CD14-positive monocyte (primary cell): ENCODE measurements at regions not wholly inside any gene's neighbourhood (a gene's known extent, or its start where the extent isn't known, plus 50 kb on each side); places are given as distances from the start of the nearest gene placed in this dataset.

Experiments used
- DNase-seq, 3 donors: peaks; one replicate each; pipeline ENCODE4 v3.0.0-alpha.2; 2011 to 2022
- H2AFZ ChIP-seq: 2 replicates; pipeline ENCODE4 v1.6.0; 2012; ENCODE audit warnings: mild to moderate bottlenecking, low read depth, low read length, inconsistent platforms; ENCODE audit not compliant: insufficient read depth, poor library complexity, severe bottlenecking
- H3K27ac ChIP-seq, 2 donors: 1 replicate in 1 of 2; 2 replicates in 1 of 2; pipeline ENCODE4 v1.5.1; 2012 to 2013; ENCODE audit warnings: low read length in 2 of 2, control low read depth in 1 of 2, inconsistent platforms in 1 of 2, low read depth in 1 of 2, mild to moderate bottlenecking in 1 of 2
- H3K27me3 ChIP-seq, 2 donors: one replicate each; pipeline versions ENCODE4 v1.6.0 to v1.6.1; 2011 to 2013; ENCODE audit warnings: low read length in 2 of 2; ENCODE audit not compliant: control insufficient read depth in 2 of 2, insufficient read depth in 2 of 2
- H3K36me3 ChIP-seq, 2 donors: replicated peaks in 1 of 2; 1 replicate in 1 of 2; 2 replicates in 1 of 2; pipeline versions ENCODE4 v1.5.1 to v1.6.1; 2012 to 2013; ENCODE audit warnings: low read length in 2 of 2, control low read depth in 1 of 2, inconsistent platforms in 1 of 2, mild to moderate bottlenecking in 1 of 2; ENCODE audit not compliant: insufficient read depth in 2 of 2, control insufficient read depth in 1 of 2
- H3K4me1 ChIP-seq, 2 donors: 1 replicate in 1 of 2; 2 replicates in 1 of 2; pipeline versions ENCODE4 v1.5.1 to v1.6.1; 2012 to 2013; ENCODE audit warnings: low read length in 2 of 2, control low read depth in 1 of 2, inconsistent platforms in 1 of 2, mild to moderate bottlenecking in 1 of 2, moderate library complexity in 1 of 2; ENCODE audit not compliant: insufficient read depth in 2 of 2, control insufficient read depth in 1 of 2
- H3K4me2 ChIP-seq: replicated peaks from 2 replicates; pipeline ENCODE3; 2012; ENCODE audit warnings: low read length, moderate library complexity, mild to moderate bottlenecking; ENCODE audit not compliant: poor library complexity, severe bottlenecking; ENCODE audit errors: extremely low read depth
- H3K4me3 ChIP-seq, 3 experiments: fragments of 200-600 bp in 1 of 3; sonication (generic) in 1 of 3; replicated peaks in 1 of 3; 1 replicate in 2 of 3; 2 replicates in 1 of 3; pipeline ENCODE4 v1.5.1; 2011 to 2013; ENCODE audit warnings: low read length in 3 of 3, mild to moderate bottlenecking in 3 of 3, control low read depth in 2 of 3, low read depth in 2 of 3, inconsistent platforms in 1 of 3, moderate library complexity in 1 of 3
- H3K79me2 ChIP-seq: 2 replicates; pipeline ENCODE4 v1.6.0; 2012; ENCODE audit warnings: mild to moderate bottlenecking, control low read depth, inconsistent platforms, low read length, moderate library complexity; ENCODE audit not compliant: insufficient read depth
- H3K9ac ChIP-seq: 2 replicates; pipeline ENCODE4 v1.6.0; 2017; ENCODE audit warnings: low read length, mild to moderate bottlenecking; ENCODE audit not compliant: insufficient read depth, poor library complexity, severe bottlenecking
- H3K9me3 ChIP-seq, 2 donors: replicated peaks in 1 of 2; 1 replicate in 1 of 2; 2 replicates in 1 of 2; pipeline versions ENCODE4 v1.5.1 to v1.6.1; 2012 to 2013; ENCODE audit warnings: low read length in 2 of 2, control low read depth in 1 of 2; ENCODE audit not compliant: control insufficient read depth in 1 of 2, insufficient read depth in 1 of 2
- H4K20me1 ChIP-seq: 2 replicates; pipeline ENCODE4 v1.6.0; 2012; ENCODE audit warnings: mild to moderate bottlenecking, low read length, control low read depth, moderate library complexity; ENCODE audit not compliant: insufficient read depth
- H3K27ac Mint-ChIP-seq, 7 donors: one replicate each; pipeline ENCODE4 v1.8.0; 2020; ENCODE audit warnings: mild to moderate bottlenecking in 7 of 7, mixed read lengths in 7 of 7, moderate library complexity in 6 of 7, inconsistent platforms in 2 of 7
- H3K27me3 Mint-ChIP-seq, 3 donors: one replicate each; pipeline ENCODE4 v1.8.0; 2021 to 2022; ENCODE audit warnings: low read depth in 3 of 3, mild to moderate bottlenecking in 3 of 3, mixed read lengths in 3 of 3, moderate library complexity in 3 of 3, inconsistent platforms in 1 of 3
- H3K36me3 Mint-ChIP-seq, 2 donors: one replicate each; pipeline ENCODE4 v1.8.0; 2020; ENCODE audit warnings: mixed read lengths in 2 of 2, inconsistent platforms in 1 of 2, mild to moderate bottlenecking in 1 of 2
- H3K4me1 Mint-ChIP-seq: one replicate; pipeline ENCODE4 v1.8.0; 2020; ENCODE audit warnings: mild to moderate bottlenecking, mixed read lengths
- H3K4me3 Mint-ChIP-seq, 2 donors: one replicate each; pipeline ENCODE4 v1.8.0; 2020; ENCODE audit warnings: mild to moderate bottlenecking in 2 of 2, mixed read lengths in 2 of 2, moderate library complexity in 1 of 2
- H3K9me3 Mint-ChIP-seq, 7 donors: one replicate each; pipeline ENCODE4 v1.8.0; 2020 to 2022; ENCODE audit warnings: mixed read lengths in 7 of 7, mild to moderate bottlenecking in 6 of 7, moderate library complexity in 6 of 7, inconsistent platforms in 2 of 7
- CTCF ChIP-seq: fragments of 200-600 bp; IDR thresholded peaks from one replicate; pipeline ENCODE4 v1.8.0; 2022; ENCODE audit warnings: antibody characterized with exemption, mild to moderate bottlenecking
- WGBS: methylation state at CpG from one replicate; pipeline ENCODE4 v1.1.5; 2013; ENCODE audit warnings: missing lambda C conversion rate; ENCODE audit not compliant: insufficient coverage; 5-methylcytosine and 5-hydroxymethylcytosine counted together
- intact Hi-C, 2 donors: fragments of 100-400 bp; cut with micrococcal nuclease; formaldehyde crosslinking; loops; one replicate each; pipeline versions ENCODE4 v1.15.0 to v1.15.1; 2023

- no peak for DNase-seq
- no peak overlapping the region for H2AFZ ChIP-seq
- H3K9me3 Mint-ChIP-seq: peaks cover 0 to 19% (median 3%) of the 10 kb centered on the region in 7 donors
- no CpG with 5 or more reads among the region's 3 CpGs for WGBS
- no peak for TF ChIP-seq CTCF
- H3K4me1 ChIP-seq: no peaks in the 10 kb centered on the region
- H3K4me2 ChIP-seq: no peak overlapping the region
- H3K4me1 Mint-ChIP-seq: no peaks in the 10 kb centered on the region
- H3K27me3 Mint-ChIP-seq: no peaks in the 10 kb centered on the region
- intact Hi-C loops: no loop called here
- H3K9me3 ChIP-seq: peaks cover 13 to 14% of the 10 kb centered on the region in 2 donors
- no peak overlapping the region for H3K27ac Mint-ChIP-seq
- H3K36me3 ChIP-seq: no peaks in the 10 kb centered on the region
- no peak overlapping the region for H3K9ac ChIP-seq
- no peaks in the 10 kb centered on the region for H3K36me3 Mint-ChIP-seq
- H3K4me3 ChIP-seq: no peak overlapping the region
- H4K20me1 ChIP-seq: no peaks in the 10 kb centered on the region
- H3K79me2 ChIP-seq: no peaks in the 10 kb centered on the region
- H3K27me3 ChIP-seq: no peaks in the 10 kb centered on the region
- H3K27ac ChIP-seq: no peak overlapping the region
- H3K4me3 Mint-ChIP-seq: no peak overlapping the region
Measured at GRCh38 chr3:26012241-26012745, 222.4 kb downstream of the OXSM start.

- no peaks in the 10 kb centered on the region for H3K4me1 Mint-ChIP-seq
Measured at GRCh38 chr3:26015752-26016151, 225.9 kb downstream of the OXSM start.

More at GRCh38 chr3:26015752-26016151, 225.9 kb downstream of the OXSM start:
- H3K4me3 ChIP-seq: no peak overlapping the region
- H3K9ac ChIP-seq: no peak overlapping the region
- no peak for TF ChIP-seq CTCF
- intact Hi-C loops: no loop called here
- H2AFZ ChIP-seq: no peak overlapping the region
- H3K27me3 ChIP-seq: no peaks in the 10 kb centered on the region
- no peak overlapping the region for H3K27ac ChIP-seq
- DNase-seq: no peak
- no peak overlapping the region for H3K4me3 Mint-ChIP-seq
- no peaks in the 10 kb centered on the region for H3K36me3 ChIP-seq
- H3K4me2 ChIP-seq: no peak overlapping the region
- H4K20me1 ChIP-seq: no peaks in the 10 kb centered on the region
- H3K9me3 Mint-ChIP-seq: peaks cover 0 to 10% (median 4%) of the 10 kb centered on the region in 7 donors
- H3K4me1 ChIP-seq: no peaks in the 10 kb centered on the region
- no peak overlapping the region for H3K27ac Mint-ChIP-seq
- WGBS: 89% methylated on average over 4 of the region's 5 CpGs
- H3K27me3 Mint-ChIP-seq: no peaks in the 10 kb centered on the region
- no peaks in the 10 kb centered on the region for H3K79me2 ChIP-seq
- no peaks in the 10 kb centered on the region for H3K36me3 Mint-ChIP-seq
- peaks cover 10 to 14% of the 10 kb centered on the region in 2 donors for H3K9me3 ChIP-seq
